Activated CD4-positive, CD25-positive, alpha-beta regulatory T cell treated with anti-CD3 and anti-CD28 coated beads, Interleukin-2, amount 50 U/mL, for 16 hours (primary cell): ENCODE measurements at regions not wholly inside any gene's neighbourhood (a gene's known extent, or its start where the extent isn't known, plus 50 kb on each side); places are given as distances from the start of the nearest gene placed in this dataset.

Source experiments
- DNase-seq: peaks from one replicate; pipeline ENCODE4 v3.0.0-alpha.2; 2020; ENCODE audit warnings: low read depth, low spot score

DNA sequence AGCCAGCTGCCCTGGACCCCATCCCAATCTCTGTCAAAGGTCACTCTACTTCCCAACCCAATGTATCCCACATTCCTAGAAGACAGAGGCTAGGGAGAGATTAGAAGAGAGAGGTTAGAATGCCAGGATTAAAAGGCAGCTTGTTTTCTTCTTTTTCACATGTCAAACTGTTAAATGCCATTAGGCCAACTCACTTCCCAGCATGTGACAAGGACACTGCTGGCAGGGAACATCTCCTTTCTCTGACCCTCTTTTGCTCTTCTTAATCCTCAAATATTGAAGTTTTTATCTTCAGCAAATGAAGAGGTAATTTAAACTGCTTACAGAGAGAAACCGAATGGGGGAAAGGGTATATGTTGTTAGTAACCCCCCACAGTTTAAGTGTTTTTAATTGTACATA is 89.1 kb downstream of the BBS10 start:
- no peak for DNase-seq

DNA sequence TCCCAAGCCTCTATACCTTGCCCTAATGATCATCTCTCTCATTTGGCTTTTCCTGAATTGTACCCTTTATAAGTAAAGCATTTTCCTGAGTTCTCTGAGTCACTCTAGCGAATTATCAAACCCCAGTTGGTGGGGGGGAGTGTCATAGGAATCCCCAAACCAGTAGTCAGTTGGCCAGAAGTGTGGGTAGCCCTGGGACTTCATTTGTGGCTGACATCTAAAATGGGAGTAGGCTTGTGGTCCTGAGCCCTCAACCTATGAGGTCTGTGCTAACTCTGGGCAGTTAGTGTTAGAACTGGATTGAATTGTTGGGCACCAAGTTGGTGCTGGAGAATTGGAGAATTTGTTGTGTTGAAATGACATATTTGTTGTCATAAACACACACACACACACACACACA is 91.3 kb downstream of the BBS10 start:
- no peak for DNase-seq

DNA sequence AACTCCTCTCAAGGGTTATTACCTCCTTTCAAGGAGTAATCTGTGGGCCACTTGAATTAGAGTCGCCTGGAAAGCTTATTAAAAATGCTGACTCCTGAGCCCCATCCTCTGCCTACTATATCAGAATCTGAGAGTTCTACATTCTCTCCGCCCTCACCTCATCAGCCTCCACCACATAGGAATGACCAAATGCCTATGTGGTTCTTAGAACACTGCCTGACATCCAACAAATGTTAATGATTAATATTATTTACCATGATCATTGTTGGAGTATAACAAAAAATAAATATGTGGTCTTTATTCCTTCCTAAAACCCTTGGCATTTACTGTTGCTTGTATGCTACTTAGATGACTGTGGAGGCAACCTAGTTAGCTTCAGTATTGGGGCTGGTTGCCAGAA is 91.9 kb downstream of the BBS10 start:
- DNase-seq = no peak

DNA sequence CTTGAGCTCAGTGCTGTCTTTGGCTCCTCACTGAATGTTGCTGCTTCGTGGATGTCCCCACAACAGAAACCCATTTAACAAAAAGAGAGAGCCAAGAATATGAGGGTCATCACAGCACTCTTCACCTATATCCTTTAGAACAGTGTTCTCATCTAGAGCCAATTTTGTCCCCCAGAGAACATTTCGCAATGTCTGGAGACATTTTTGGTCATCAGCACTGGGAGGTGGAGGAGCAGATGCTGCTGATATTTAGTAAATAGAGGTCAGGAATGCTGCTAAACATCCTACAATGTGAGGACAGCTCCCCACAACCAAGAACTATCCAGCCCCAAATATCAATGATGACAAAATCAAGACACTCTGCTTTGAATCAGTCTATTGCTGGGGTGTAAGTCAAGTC is 92.5 kb downstream of the BBS10 start:
- DNase-seq = no peak

DNA sequence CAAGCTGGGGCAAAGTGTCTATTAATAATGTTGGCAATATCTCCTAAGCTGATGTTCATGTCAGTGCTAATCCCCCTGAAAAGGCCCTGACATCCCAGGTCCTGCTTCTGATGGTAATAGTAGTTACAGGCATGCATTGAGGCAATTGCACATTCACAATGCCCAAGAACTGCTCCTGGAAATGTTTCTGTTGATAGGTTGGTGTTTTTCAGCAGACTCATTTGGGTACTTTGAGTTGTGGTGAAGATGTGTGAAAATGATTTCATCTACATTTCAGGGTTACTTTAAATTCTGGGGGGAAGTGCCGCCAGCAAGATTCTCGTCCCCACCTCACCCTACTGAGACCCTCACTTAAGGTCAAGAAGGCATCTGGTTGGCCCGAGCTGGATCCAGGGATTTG is 92.9 kb downstream of the BBS10 start:
- DNase-seq = no peak

DNA sequence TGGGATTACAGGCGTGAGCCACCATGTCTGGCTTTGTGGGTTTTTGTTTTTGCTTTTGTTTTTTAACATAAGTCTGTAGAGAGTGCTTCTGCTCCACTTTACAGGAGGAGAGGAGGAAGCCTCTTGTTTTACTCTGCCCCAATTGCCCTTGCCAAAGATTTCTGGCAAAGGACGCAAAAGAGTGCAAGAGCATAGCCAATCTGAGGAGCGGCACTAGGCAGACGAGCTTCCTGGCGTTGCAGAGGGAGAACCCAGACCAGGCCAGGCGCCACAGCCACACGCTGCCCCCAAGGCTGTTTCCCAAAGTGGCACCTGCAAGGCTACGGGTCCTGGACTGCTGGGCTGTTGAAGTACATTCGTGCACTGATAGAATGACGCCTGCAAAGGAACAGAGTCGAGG is 96.2 kb downstream of the BBS10 start:
- DNase-seq = no peak

DNA sequence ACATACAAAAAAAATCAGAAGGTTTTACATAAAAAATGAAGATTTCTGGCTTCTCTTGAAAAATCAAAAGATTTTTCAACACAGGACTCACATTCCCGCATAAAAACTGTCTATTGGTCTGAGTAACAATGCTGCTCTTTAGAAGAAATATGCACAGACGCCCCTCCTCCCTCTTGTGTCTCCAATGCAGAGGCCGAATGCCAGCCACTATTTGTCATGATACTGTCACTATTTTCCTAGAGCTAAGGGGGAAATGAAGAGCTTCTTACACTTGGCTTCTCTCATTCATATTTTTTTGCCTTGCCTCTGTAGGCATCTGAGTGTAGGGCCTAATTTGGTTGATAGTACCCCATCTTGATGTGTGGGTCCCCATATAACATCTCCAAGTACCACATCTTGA is 98.0 kb downstream of the BBS10 start:
- DNase-seq = no peak

DNA sequence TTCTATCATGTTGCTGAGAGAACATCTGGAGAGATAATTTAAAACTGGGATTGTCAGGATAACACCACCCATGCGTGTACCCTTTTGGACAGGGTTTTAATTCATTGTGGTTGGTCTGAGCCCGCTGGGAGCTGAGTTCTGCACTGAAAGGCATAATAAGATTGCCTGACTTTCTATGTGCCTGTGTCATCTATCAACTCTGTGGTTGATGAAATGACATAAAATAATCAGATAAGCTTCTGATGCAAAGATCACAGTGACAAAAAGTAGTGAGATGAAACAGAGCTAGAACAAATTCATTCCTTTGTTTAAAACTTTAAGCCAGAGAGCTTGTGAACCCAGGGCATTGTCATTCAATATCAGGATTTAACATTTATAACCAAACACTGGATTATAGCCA is 98.7 kb downstream of the BBS10 start:
- no peak for DNase-seq

DNA sequence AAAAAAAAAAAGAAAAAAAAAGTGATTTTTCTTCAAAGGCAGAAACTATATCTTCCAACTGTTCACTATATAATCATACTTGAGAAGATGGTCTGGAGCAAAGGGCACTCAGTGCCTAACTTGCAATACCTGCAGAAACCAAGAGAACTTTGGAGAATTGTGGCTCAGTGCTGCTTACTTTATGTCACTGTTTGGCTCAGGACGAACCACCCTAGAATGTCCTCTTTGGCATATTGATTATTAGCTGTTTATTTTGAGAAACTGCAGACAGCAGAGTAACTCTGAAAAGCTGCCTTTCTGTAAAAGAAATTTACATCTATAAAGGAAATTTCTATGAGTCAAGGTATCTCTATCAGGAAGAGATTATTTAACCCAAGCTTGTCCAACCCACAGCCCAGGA is 100.2 kb downstream of the BBS10 start:
- DNase-seq = no peak

DNA sequence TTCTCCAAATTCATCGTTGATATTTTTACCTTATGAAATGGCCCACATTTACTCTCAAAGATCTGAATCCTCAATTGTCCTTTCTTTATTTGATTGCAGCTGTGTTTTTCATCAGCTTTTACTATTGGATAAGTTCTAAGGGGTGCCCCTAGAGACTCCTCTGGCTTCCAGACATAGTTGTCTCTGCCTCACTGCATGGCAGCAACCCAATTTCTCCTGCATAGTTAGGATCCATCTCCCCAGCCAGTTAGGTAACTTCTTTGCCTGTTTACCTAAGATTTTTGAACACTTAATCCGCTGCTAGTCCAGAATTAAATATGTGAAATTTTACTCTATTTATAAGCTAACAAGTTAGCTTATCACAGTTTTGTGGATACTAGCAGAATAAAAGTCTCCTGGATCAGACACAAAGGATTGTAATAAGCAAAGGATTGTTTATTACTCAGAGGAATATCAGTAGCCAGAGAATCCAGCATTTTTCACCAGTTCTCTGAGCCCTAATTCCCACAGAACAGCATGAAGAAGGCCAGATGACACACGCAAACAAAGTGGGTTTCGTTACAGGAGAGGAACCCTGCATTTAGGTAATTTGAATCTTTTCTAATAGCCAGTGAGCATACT is 101.1 kb downstream of the BBS10 start:
- no peak for DNase-seq

DNA sequence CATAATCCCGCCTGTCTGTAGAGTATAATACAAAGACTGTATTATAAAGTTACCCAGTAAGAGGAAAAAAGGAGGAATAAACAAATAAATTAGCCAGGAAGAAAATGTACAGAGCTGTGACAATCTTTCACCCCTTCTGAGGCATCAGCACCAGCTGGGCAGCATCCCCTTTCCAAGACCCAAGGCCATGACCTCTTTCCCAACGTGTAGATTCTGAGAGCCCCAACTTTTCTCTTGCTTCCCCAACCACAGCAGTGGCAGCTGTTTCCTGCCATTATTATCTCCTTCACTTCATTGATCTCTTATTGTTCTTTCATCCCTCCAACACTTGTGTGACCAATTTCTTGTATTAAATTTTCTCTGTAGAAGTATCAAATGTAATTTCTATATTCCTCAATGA is 101.6 kb downstream of the BBS10 start:
- no peak for DNase-seq

DNA sequence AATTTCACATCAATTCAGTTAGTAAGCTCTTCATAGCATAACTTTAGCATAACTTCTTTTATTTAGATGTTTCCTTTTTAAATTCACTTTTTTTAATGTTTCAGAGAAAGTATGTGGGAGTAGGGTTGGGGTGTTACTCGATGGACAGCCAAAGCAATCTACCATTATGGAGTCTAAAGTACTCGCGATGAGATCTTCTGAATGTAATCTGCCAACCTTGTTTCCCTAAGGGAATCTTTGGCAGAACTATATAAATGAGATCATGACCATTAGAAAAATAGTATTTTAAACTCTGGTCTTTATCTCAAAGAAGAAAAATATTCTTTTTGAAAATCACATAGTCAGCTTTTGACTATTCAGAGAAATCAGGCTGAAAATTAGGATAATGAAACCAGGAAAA is 103.9 kb downstream of the BBS10 start:
- DNase-seq = no peak

DNA sequence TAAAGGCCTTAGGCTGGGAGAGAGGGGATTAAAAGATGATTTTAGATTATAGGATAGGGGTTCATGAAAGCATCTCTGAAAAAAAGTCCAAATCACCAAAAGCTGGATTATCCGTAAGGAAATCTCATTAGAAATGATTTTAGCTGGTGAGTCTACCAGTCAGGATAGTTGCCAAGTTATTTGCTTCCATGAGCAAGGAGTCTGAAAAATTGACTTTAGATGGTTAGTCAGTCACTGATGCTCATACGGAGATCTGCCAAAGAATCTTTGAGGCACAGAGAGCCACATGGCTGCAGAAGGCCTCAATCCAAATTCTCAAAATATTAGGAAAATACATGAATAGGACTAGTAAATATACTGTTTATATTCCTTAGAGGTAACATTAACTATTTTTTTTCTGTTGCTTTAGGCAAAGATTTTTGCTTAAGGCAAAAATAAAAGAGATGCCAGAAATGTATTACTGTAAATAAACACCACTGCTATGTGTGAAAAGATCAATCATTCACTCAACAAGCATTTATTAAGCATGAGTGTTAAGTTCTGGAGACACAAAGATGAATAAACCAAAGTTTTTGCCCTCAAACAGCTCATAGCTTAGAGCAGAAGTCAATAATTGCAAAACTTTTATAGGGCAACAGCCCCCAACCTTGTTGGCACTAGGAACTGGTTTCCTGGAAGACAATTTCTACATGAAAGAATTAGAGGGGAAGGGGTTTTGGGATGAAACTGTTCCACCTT is 105.2 kb downstream of the BBS10 start:
- no peak for DNase-seq

DNA sequence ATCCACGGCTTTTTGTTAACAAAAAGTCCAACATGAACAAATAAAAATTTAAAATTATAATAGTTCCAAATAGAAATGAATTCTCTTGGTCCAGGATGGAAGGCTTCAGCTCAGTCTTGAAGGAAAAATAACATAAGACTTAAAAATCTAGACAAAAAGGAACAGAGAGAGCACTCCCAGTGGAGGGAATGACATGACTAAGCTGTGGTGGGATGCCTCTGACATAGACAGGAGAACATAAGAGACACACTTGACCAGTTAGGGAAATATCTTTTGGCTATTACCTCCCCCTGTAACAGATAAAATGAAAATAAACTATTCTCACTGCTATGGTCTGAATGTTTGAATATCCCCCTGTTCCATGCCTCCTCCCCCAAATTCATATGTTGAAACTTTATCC is 106.8 kb downstream of the BBS10 start:
- no peak for DNase-seq

DNA sequence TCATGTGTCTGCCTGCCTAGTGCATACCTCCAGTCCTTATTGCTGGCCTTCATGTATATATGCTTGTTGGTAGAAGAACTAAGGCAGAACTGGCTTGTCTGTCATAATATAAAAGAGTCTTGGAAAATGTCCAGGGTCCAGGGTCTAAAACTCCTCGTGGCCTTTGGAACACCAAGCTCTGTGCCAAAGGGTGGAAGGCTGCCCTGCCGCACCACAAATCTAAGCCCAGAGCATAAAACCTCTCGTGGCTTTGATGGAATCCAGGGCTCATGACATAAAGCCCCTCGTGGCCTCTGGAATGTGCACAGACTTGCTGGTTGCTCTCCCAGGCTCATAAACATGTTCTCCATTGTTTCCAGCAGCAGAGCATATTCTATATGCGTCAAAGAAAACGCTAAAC is 107.9 kb downstream of the BBS10 start:
- no peak for DNase-seq

DNA sequence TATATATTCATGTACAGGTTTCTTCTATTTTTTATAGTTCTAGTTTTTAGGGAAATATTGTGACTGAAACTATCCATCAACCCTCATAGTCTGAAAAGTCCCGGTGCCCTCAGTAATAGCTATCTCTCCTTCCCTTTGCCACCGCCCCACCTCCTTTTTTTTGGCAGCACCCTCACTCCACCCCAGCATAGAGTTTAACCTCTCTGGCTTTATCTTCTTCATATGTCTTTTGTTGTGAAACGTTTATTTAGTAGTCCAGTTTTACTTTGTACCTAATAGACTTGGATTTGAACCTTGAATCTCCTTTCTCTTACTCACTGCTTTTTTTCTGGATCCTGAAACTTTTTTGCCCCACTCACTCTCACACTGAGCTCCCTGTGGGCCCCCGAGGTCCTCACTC is 109.5 kb downstream of the BBS10 start:
- no peak for DNase-seq

DNA sequence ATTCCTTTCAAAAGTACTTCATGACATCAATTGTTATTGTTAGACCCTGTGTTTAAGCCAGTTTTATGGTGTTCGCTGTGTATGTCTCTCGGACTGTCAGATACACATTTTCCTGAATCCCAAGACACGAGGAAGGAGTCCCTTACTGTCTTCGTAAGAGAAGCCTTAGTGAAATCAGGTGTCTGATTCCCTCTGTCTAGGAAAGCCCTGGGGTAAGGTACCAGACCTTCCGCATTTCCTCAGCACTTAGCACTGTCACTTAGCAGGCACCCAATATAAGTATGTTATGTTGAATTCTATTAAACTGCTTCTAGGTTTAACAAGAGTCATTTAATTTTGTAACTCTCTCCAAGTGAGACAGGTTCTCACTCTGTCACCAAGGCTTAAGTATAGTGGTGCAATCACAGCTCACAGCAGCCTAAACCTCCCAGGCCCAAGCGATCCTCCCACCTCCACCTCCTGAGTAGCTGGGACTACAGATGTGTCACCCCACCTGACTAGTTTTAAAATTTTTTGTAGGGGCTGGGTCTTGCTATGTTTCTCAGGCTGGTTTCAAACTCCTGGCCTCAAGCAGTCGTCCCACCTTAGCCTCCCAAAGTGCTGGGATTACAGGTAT is 111.0 kb downstream of the BBS10 start:
- DNase-seq = no peak

DNA sequence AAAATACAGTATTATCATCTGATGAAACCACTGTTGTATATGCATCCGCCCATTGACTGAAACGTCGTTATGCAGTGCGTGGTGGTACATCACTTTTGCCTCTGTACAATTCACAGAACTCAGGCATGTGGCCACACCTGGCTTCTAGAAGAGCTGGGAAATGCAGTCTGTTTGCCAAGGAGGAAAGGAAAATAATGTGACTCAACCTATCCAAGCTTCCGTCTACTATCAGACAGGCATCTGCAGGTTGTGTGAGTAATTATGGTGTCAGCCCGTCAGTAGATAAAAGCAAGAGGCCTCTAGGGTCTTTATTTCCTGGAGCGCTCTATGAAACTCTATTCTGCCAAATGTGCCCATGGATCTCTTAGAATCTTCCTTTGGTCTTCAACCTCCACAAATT is 111.6 kb downstream of the BBS10 start:
- DNase-seq = no peak

DNA sequence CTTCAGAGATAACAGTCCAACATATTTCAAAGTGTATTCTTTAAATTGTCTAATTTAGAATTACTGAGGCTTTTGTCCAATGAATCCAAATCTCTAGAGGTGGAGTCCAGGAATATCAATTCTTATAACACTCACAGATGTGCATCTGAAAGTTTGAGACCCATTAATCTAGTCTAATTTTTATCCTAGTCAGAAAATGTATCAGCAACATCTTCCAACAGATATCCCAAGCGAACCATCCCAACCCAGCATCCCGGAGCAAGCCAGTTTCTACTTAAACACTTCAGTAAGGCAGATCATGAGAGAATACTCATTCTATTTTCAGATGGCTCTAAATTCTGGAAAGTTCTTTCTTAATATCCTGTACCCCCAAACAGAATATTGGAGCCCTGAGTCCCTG is 113.5 kb downstream of the BBS10 start:
- DNase-seq = no peak

DNA sequence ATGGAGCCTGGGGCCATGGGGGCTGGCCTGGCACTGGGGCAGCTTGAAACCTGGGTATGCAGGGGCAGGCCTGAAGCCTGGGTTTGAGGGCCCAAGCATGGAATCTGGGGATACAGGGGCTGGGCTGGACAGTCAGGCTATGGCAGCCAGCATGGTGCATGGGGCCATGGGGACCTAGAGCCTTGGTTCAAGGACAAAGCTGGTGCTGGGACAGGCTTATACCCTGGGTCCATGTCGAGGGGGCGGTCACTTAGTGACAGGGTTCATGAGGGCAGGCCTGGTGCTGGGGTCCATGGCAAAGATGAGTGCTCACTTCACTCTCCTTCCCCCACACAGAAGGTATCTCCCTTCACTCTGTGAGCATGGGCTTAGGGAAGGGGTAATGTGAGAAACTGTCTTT is 116.2 kb downstream of the BBS10 start:
- DNase-seq = no peak

DNA sequence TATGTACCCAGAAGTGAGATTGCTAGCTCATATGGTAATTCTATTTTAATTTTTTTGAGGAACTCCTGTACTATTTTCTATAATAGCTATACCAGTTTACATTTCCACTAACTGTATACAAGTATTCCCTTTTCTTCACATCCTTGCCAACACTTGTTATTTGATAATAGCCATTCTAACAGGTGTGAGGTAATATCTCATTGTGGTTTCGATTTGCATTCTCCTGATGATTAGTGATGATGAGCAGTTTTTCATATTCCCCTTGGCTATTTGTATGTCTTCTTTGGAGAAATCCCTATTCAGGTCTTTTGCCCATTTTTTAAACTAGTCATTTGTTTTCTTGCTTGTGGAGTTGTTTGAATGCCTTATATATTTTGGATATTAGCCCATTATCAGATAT is 121.3 kb downstream of the BBS10 start:
- no peak for DNase-seq

DNA sequence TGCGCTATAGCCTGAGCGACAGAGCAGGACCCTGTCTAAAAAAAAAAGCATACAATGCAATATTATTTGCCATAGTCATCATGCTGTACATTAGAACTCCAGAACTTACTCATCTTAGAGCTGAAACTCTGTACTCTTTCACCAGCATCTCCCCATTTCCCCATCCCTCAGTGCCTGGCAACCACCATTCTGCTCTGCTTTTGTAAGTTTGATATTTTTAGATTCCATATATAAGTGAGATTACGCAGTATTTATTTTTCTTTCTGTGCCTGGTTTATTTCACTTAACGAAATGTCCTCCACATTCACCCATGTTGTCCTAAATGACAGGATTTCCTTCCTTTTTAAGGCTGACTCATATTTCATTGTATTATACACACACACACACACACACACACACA is 121.8 kb downstream of the BBS10 start:
- no peak for DNase-seq

DNA sequence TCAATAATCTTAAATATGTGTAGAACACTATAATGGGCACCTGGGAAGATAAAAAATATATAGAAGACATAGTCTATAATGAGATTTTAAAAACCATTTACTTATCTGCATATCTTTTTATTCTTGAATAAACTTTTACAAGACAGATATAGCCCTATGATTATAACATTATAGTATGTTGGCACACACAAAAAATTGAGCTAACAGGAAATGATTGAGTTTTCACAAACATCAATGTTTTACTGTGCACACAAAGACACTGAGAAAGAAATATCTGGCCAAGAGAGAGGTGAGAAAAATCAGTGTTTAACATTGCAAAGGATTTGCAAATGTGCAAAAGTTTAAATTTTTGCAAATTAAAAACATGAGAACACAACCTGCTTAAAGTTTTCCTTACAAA is 124.3 kb downstream of the BBS10 start:
- no peak for DNase-seq
